IMR-90 (cell line): ENCODE measurements at regions not wholly inside any gene's neighbourhood (a gene's known extent, or its start where the extent isn't known, plus 50 kb on each side); places are given as distances from the start of the nearest gene placed in this dataset.

Source experiments
- ATAC-seq: fragments of 200-7000 bp; cut with Tn5 transposase; 2 replicates; pipeline ENCODE4 v1.9.1; 2020; ENCODE audit warnings: low read depth, mild to moderate bottlenecking, moderate library complexity
- BruUV-seq: library from RNA; stranded (reverse); fragments of 400-500 nt; replicated peaks from 2 replicates; lab custom pipeline; 2021; lab: Mats Ljungman, UMichigan
- CTCF ChIA-PET: fragments of 300-600 bp; formaldehyde crosslinking; extraction: SDS; loops from one replicate; lab custom pipeline; 2021; ENCODE audit warnings: antibody characterized with exemption; lab: Yijun Ruan, JAX
- POLR2A ChIA-PET: fragments of 300-600 bp; sonication (Branson Sonifier 250); formaldehyde crosslinking; loops from one replicate; lab custom pipeline; 2022; ENCODE audit warnings: antibody characterized with exemption; ENCODE audit not compliant: unreplicated experiment; lab: Charles Lee
- DNase-seq: peaks from one replicate; pipeline ENCODE4 v3.0.0; 2013
- H2AFZ ChIP-seq: replicated peaks from 2 replicates; pipeline ENCODE3; 2013; ENCODE audit warnings: low read length, mild to moderate bottlenecking; ENCODE audit not compliant: poor library complexity
- H2AK5ac ChIP-seq: 2 replicates; pipeline ENCODE4 v1.6.1; 2013; ENCODE audit warnings: low read depth, low read length, inconsistent platforms
- H2AK9ac ChIP-seq: replicated peaks from 2 replicates; pipeline ENCODE3; 2013; ENCODE audit warnings: mild to moderate bottlenecking, low read depth, low read length, moderate library complexity; ENCODE audit not compliant: poor library complexity
- H2BK120ac ChIP-seq: 2 replicates; pipeline ENCODE4 v1.6.1; 2013; ENCODE audit warnings: low read depth, low read length, inconsistent platforms
- H2BK15ac ChIP-seq: 3 replicates; pipeline ENCODE4 v1.6.1; 2013; ENCODE audit warnings: low read depth, low read length, inconsistent platforms
- H2BK20ac ChIP-seq: 2 replicates; pipeline ENCODE4 v1.6.1; 2013; ENCODE audit warnings: low read depth, mild to moderate bottlenecking, inconsistent platforms, low read length, moderate library complexity
- H2BK5ac ChIP-seq: 2 replicates; pipeline ENCODE4 v1.6.1; 2013; ENCODE audit warnings: mild to moderate bottlenecking, low read depth, low read length, inconsistent platforms; ENCODE audit not compliant: poor library complexity, severe bottlenecking
- H3K14ac ChIP-seq: replicated peaks from 2 replicates; pipeline ENCODE4 v1.6.1; 2013; ENCODE audit warnings: low read depth, low read length, inconsistent platforms
- H3K18ac ChIP-seq: 2 replicates; pipeline ENCODE4 v1.6.1; 2013; ENCODE audit warnings: low read depth, low read length, control low read depth
- H3K23ac ChIP-seq: 2 replicates; pipeline ENCODE4 v1.6.1; 2013; ENCODE audit warnings: low read depth, low read length, inconsistent platforms
- H3K27ac ChIP-seq: 2 replicates; pipeline ENCODE4 v1.5.1; 2013; ENCODE audit warnings: mild to moderate bottlenecking, control low read depth, low read length; ENCODE audit not compliant: insufficient read depth
- H3K27me3 ChIP-seq: 2 replicates; pipeline ENCODE4 v1.6.1; 2013; ENCODE audit warnings: low read length; ENCODE audit not compliant: control insufficient read depth, insufficient read depth
- H3K36me3 ChIP-seq: 2 replicates; pipeline ENCODE4 v1.6.1; 2013; ENCODE audit warnings: low read length, mixed read lengths; ENCODE audit not compliant: control insufficient read depth, insufficient read depth
- H3K4ac ChIP-seq: 2 replicates; pipeline ENCODE4 v1.6.1; 2013; ENCODE audit warnings: low read depth, low read length, inconsistent platforms
- H3K4me1 ChIP-seq: 2 replicates; pipeline ENCODE4 v1.6.1; 2013; ENCODE audit warnings: low read length, mixed read lengths; ENCODE audit not compliant: control insufficient read depth, insufficient read depth
- H3K4me2 ChIP-seq: 2 replicates; pipeline ENCODE4 v1.6.1; 2013; ENCODE audit warnings: low read depth, mild to moderate bottlenecking, control low read depth, low read length, moderate library complexity
- H3K4me3 ChIP-seq: 2 replicates; pipeline ENCODE4 v1.5.1; 2013; ENCODE audit warnings: low read depth, mild to moderate bottlenecking, control low read depth, low read length, moderate library complexity; ENCODE audit not compliant: insufficient read depth
- H3K56ac ChIP-seq: 2 replicates; pipeline ENCODE4 v1.6.1; 2013; ENCODE audit warnings: low read length, inconsistent platforms; ENCODE audit not compliant: insufficient read depth; ENCODE audit errors: extremely low read depth
- H3K79me1 ChIP-seq, 2 experiments: 2 replicates each; pipeline ENCODE4 v1.6.1; 2013; ENCODE audit warnings: low read length in 2 of 2, inconsistent platforms in 1 of 2, low read depth in 1 of 2
- H3K9ac ChIP-seq: 2 replicates; pipeline ENCODE4 v1.6.1; 2013; ENCODE audit warnings: low read depth, low read length, control low read depth
- H3K9me1 ChIP-seq: 2 replicates; pipeline ENCODE4 v1.6.1; 2013; ENCODE audit warnings: low read length, inconsistent platforms; ENCODE audit not compliant: insufficient read depth
- H3K9me3 ChIP-seq: 2 replicates; pipeline ENCODE4 v1.6.1; 2013; ENCODE audit warnings: low read length; ENCODE audit not compliant: control insufficient read depth, insufficient read depth
- H4K20me1 ChIP-seq: 2 replicates; pipeline ENCODE4 v1.6.1; 2013; ENCODE audit warnings: low read length, inconsistent platforms; ENCODE audit not compliant: insufficient read depth
- H4K5ac ChIP-seq: 2 replicates; pipeline ENCODE4 v1.6.1; 2013; ENCODE audit warnings: mild to moderate bottlenecking, low read depth, low read length, control low read depth
- H4K8ac ChIP-seq, 2 experiments: 2 replicates each; pipeline ENCODE4 v1.6.1; 2013; ENCODE audit warnings: low read depth in 2 of 2, low read length in 2 of 2, control low read depth in 1 of 2, inconsistent platforms in 1 of 2
- H4K91ac ChIP-seq: 2 replicates; pipeline ENCODE4 v1.6.1; 2013; ENCODE audit warnings: low read depth, low read length, inconsistent platforms; ENCODE audit not compliant: insufficient read depth
- CEBPB ChIP-seq: IDR thresholded peaks from 2 replicates; pipeline ENCODE4 v1.6.1; 2012; ENCODE audit warnings: low read depth, low read length, improper control_type of control experiment
- CHD1 ChIP-seq: IDR thresholded peaks from 2 replicates; pipeline ENCODE4 v1.6.1; 2012; ENCODE audit warnings: low read depth, low read length, improper control_type of control experiment
- FOS ChIP-seq: fragments of 150-350 bp; IDR thresholded peaks from 2 replicates; pipeline ENCODE4 v1.6.1; 2016; ENCODE audit warnings: low read depth, low read length
- MAFK ChIP-seq: IDR thresholded peaks from 2 replicates; pipeline ENCODE4 v1.6.1; 2012; ENCODE audit warnings: low read depth, low read length, improper control_type of control experiment
- MAZ ChIP-seq: IDR thresholded peaks from 2 replicates; pipeline ENCODE4 v1.6.1; 2012; ENCODE audit warnings: low read depth, mild to moderate bottlenecking, low read length, improper control_type of control experiment, moderate library complexity, borderline replicate concordance
- MXI1 ChIP-seq: IDR thresholded peaks from 2 replicates; pipeline ENCODE4 v1.6.1; 2012; ENCODE audit warnings: low read depth, mild to moderate bottlenecking, low read length, moderate library complexity, borderline replicate concordance
- POLR2A ChIP-seq: IDR thresholded peaks from 2 replicates; pipeline ENCODE4 v1.6.1; 2012; ENCODE audit warnings: mild to moderate bottlenecking, low read depth, low read length
- RAD21 ChIP-seq: IDR thresholded peaks from 2 replicates; pipeline ENCODE4 v1.6.1; 2012; ENCODE audit warnings: low read length, improper control_type of control experiment
- RCOR1 ChIP-seq: IDR thresholded peaks from 2 replicates; pipeline ENCODE4 v1.6.1; 2012; ENCODE audit warnings: mild to moderate bottlenecking, low read length, improper control_type of control experiment; ENCODE audit not compliant: insufficient replicate concordance
- SMC3 ChIP-seq: fragments of 150-350 bp; IDR thresholded peaks from 2 replicates; pipeline ENCODE4 v1.6.1; 2016; ENCODE audit warnings: low read depth, mild to moderate bottlenecking, antibody characterized with exemption, low read length, moderate library complexity
- USF2 ChIP-seq: fragments of 150-350 bp; IDR thresholded peaks from 2 replicates; pipeline ENCODE4 v1.6.1; 2017; ENCODE audit warnings: mild to moderate bottlenecking, antibody characterized with exemption, low read length, low read depth
- WGBS, 2 experiments: methylation state at CpG; one replicate each; pipeline versions ENCODE4 v1.1.5 to v1.1.7; 2013; ENCODE audit warnings: missing lambda C conversion rate in 2 of 2; ENCODE audit not compliant: insufficient read length in 1 of 2; ENCODE audit errors: extremely low coverage in 2 of 2; 5-methylcytosine and 5-hydroxymethylcytosine counted together
- dilution Hi-C: fragments of 300-500 bp; cut with HindIII; formaldehyde crosslinking; loops from one replicate; pipeline ENCODE4 v1.14.3; 2018; ENCODE audit warnings: low sequenced_read_pairs; ENCODE audit not compliant: unreplicated experiment
- in situ Hi-C: fragments of 300-500 bp; cut with MboI; formaldehyde crosslinking; loops from 3 replicates; pipeline ENCODE4 v1.14.3; 2019; ENCODE audit warnings: low sequenced_read_pairs, inconsistent platforms, mixed read lengths
- intact Hi-C: fragments of 100-400 bp; cut with micrococcal nuclease; formaldehyde crosslinking; loops from 2 replicates; pipeline ENCODE4 v1.10.0; 2022
- TF ChIP-seq, protein P1 (sequence below): conservative IDR thresholded peaks from 2 replicates; pipeline ENCODE4 v1.5.1; 2012; ENCODE audit warnings: mild to moderate bottlenecking, low read depth, low read length, improper control_type of control experiment

DNA sequence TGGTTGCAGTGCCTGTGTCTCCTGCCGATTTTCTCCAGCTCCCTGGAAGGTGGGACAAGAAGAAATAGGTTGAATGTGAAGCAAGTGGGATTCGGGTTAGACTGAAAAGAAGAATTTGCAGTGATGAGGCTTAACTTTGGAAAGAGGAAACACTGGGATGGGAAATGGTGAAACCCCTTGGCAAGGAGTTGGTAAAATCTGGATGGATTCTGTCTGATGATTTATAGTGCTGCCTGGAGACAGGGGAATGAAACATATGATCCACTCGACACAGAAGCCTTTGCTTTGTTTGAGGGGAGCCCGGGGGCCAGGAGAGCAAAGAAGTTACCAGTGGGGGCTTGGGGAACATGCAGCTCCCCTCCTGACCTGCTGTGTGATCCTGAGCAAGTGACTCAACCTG lies 67.2 kb downstream of the UBIAD1 start:
- dilution Hi-C loops (no loop called here), intact Hi-C loops (no loop called here), in situ Hi-C loops (no loop called here)
- Histone ChIP-seq H3K56ac (no peak overlapping the region), H3K9me3 (no peaks in the 10 kb centered on the region), H4K5ac (no peak overlapping the region), H3K18ac (no peak overlapping the region), H3K23ac (no peak overlapping the region), H3K79me1 (no peaks in the 10 kb centered on the region), H3K36me3 (no peaks in the 10 kb centered on the region), H4K20me1 (no peaks in the 10 kb centered on the region), H2BK15ac (no peak overlapping the region), H2AFZ (no peak overlapping the region), H2BK120ac (no peak overlapping the region), H3K14ac (no peak overlapping the region), H3K9ac (no peak overlapping the region), H3K4me3 (no peak overlapping the region), H2AK5ac (no peak overlapping the region), H4K8ac (no peak overlapping the region), H3K9me1 (no peaks in the 10 kb centered on the region), H3K4me1 (no peaks in the 10 kb centered on the region), H3K27me3 (peaks cover 38% of the 10 kb centered on the region), H3K4me2 (no peak overlapping the region), H3K27ac (no peak overlapping the region), H2BK20ac (no peak overlapping the region), H3K4ac (no peak overlapping the region), H2AK9ac (no peak overlapping the region), H2BK5ac (no peak overlapping the region), H4K91ac (no peak overlapping the region)
- 0% methylated on average over 1 of the region's 4 CpGs; no CpG with 5 or more reads in 1 of the 2 experiments for WGBS, 2 experiments
- no TSS peak for BruUV-seq
- POLR2A ChIA-PET = no interaction called here
- TF ChIP-seq MAZ (no peak), SMC3 (no peak), CEBPB (no peak), USF2 (no peak), FOS (no peak), RCOR1 (no peak), POLR2A (no peak), RAD21 (no peak), MXI1 (no peak), MAFK (no peak), CHD1 (no peak)
- TF ChIP-seq, protein P1, sequence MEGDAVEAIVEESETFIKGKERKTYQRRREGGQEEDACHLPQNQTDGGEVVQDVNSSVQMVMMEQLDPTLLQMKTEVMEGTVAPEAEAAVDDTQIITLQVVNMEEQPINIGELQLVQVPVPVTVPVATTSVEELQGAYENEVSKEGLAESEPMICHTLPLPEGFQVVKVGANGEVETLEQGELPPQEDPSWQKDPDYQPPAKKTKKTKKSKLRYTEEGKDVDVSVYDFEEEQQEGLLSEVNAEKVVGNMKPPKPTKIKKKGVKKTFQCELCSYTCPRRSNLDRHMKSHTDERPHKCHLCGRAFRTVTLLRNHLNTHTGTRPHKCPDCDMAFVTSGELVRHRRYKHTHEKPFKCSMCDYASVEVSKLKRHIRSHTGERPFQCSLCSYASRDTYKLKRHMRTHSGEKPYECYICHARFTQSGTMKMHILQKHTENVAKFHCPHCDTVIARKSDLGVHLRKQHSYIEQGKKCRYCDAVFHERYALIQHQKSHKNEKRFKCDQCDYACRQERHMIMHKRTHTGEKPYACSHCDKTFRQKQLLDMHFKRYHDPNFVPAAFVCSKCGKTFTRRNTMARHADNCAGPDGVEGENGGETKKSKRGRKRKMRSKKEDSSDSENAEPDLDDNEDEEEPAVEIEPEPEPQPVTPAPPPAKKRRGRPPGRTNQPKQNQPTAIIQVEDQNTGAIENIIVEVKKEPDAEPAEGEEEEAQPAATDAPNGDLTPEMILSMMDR = no peak
- ATAC-seq (no peak), DNase-seq (no peak)
- CTCF ChIA-PET = no interaction called here
